ENCODE measurements at regions not wholly inside any gene's neighbourhood (a gene's known extent, or its start where the extent isn't known, plus 50 kb on each side); places are given as distances from the start of the nearest gene placed in this dataset.

- DNase-seq (ENCODE audit: low spot score), result no peak
Measured at GRCh38 chr7:38070718-38071117, 107.3 kb upstream of the STARD3NL start.

- DNase-seq (ENCODE audit: low spot score), result no peak
Measured at GRCh38 chr7:38086857-38087256, 91.2 kb upstream of the STARD3NL start.

- DNase-seq (ENCODE audit: low spot score), result no peak
Measured at GRCh38 chr7:38102507-38102906, 75.5 kb upstream of the STARD3NL start.

DNA sequence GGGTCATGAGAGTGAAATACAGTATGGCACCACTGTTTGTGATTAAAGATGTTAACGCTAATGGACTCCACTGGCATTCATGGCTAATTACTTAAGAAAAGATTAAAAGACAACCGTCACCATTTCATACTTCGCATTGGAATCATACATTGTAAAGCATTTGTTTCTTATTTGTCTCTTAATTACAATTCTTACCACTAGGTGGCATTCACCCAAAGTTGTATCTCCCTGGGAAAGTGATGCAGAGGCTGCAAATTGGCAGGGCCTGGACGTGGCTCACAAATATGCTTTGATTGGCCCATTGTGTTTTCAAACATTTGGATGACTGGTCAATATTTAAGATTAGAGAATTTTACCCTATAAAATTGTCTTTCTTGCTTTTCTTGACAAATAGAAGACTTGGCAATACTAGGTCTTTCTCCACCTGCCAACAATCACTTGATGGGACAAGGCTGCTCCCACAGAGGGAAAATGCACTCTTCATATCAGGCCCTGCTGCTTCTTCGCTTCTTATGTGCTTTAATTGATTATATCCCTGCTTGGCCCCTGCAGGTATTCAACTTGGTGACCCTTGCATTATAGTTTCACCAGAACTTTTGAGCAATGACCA, 72.1 kb upstream of the STARD3NL start:
- DNase-seq (ENCODE audit: low spot score), result peak; percentile 29

DNA sequence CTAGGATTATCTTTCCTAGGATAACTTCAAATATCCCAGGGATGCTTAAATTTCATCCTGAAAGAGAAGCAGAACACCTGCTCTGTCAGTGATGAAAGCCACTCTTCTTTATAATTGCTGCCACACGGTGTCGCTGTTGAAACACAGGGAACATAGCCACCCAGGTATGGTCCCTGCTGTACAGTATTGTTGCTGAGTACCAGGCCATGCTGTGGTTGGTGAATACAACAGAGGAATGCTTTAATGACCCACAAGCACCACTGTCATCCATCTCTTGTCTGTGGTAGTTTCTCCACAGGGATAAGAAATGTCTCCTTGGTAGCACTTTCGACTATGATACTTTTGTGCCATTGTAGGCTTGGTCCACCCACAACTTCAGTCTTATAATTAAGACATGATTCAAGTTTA, 70.6 kb upstream of the STARD3NL start:
- DNase-seq (ENCODE audit: low spot score), result peak; percentile 47

DNA sequence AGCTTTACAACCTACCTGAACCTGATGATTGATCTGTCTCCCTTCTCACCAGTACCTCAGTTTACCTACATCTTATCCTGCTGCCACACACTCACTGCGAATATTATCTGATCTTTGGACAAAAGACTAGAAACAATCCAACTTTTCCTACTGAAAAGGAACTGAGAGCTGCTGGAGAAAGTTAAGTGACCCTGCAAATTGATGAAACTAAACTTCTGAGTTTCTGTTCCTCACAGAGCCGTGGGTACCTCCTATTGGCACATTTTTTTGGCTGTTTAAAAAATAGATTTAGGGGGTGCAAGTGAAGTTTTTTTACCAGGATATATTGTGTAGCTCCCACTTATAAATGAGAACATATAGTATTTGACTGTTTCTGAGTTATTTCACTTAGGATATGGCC, 66.0 kb upstream of the STARD3NL start:
- no peak for DNase-seq (ENCODE audit: low spot score)

DNA sequence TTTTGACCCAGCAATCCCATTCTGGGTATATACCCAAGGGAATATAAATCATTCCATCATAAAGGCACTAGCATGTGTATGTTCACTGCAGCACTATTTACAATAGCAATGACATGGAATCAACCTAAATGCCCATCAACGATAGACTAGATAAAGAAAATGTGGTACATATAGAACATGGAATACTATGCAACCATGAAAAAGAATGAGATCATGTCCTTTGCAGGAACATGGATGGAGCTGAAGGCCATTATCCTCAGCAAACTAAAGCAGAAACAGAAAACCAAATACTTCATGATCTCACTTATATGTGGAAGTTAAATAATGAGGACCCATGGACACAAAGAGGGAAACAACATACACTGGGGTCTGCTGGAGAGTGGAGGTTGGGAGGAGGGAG, 58.0 kb upstream of the STARD3NL start:
- no peak for DNase-seq (ENCODE audit: low spot score)

DNA sequence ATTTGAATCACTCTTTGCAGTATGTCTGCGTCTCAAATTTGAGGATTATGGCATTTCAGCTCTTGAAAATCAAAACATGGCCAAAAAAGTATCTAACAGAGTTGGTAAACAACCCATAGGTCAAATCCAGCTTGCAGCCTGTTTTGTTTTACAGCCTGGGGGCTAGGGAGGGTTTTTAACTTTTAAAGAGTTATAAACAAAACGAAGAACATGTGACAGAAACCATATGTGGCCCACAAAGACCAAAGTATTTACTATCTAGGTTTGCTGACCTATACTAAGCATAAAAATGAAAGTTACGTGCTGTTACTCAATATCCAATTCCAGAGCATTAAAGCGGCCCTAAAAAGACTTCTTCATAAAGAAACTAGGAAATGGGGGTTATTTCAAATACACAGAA, 55.5 kb upstream of the STARD3NL start:
- DNase-seq (ENCODE audit: low spot score), result no peak

DNA sequence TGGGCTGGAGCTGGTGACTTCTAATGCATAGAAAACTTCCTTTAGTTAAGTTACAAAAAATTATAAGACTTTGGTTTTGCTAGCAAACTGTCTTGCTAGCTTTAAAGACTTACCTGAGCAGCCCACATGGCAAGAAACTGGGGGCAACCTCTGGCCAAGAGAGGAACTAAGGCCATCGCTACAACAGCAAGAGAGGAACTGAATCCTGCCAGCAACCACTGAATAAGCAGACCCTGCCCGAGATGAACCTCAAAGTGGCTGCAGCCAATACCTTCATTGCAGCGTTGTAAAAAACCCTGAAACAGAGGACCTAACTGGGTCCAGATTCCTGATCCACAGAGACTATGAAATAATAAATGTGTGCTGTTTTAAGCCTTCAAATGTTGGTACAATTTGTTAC, 54.6 kb upstream of the STARD3NL start:
- no peak for DNase-seq (ENCODE audit: low spot score)

- DNase-seq (ENCODE audit: low spot score), result no peak
Measured at GRCh38 chr7:38127216-38128207, 50.5 kb upstream of the STARD3NL start.
